ENCODE measurements at regions not wholly inside any gene's neighbourhood (a gene's known extent, or its start where the extent isn't known, plus 50 kb on each side); places are given as distances from the start of the nearest gene placed in this dataset.

- no peak for TF ChIP-seq GATA2 (IDR thresholded peaks at IDR 0.05; ENCODE audit: low read depth, low read length)
- no peak for TF ChIP-seq GATA3 (IDR thresholded peaks at IDR 0.05; ENCODE audit: low read depth, low read length)
These were observed 785.1 kb upstream of the SLITRK6 start for GRCh38 chr13:86584301-86584700.

GRCh38 chr13:86585835-86586234 is 786.6 kb upstream of the SLITRK6 start:
- TF ChIP-seq GATA3 (IDR thresholded peaks at IDR 0.05; ENCODE audit: low read depth, low read length) (no peak), GATA2 (IDR thresholded peaks at IDR 0.05; ENCODE audit: low read depth, low read length) (no peak)

- TF ChIP-seq GATA3 (IDR thresholded peaks at IDR 0.05; ENCODE audit: low read depth, low read length) (no peak), GATA2 (IDR thresholded peaks at IDR 0.05; ENCODE audit: low read depth, low read length) (no peak)
These were observed 792.6 kb upstream of the SLITRK6 start for GRCh38 chr13:86591862-86592261.

- TF ChIP-seq GATA2 (IDR thresholded peaks at IDR 0.05; ENCODE audit: low read depth, low read length), result no peak
- TF ChIP-seq GATA3 (IDR thresholded peaks at IDR 0.05; ENCODE audit: low read depth, low read length), result no peak
These were observed 802.1 kb upstream of the SLITRK6 start for GRCh38 chr13:86601351-86601750.

GRCh38 chr13:86606264-86606663 is 807.0 kb upstream of the SLITRK6 start:
- TF ChIP-seq GATA3 (IDR thresholded peaks at IDR 0.05; ENCODE audit: low read depth, low read length) (no peak), GATA2 (IDR thresholded peaks at IDR 0.05; ENCODE audit: low read depth, low read length) (no peak)

- no peak for TF ChIP-seq GATA3 (IDR thresholded peaks at IDR 0.05; ENCODE audit: low read depth, low read length)
- no peak for TF ChIP-seq GATA2 (IDR thresholded peaks at IDR 0.05; ENCODE audit: low read depth, low read length)
These were observed 809.5 kb upstream of the SLITRK6 start for GRCh38 chr13:86608701-86609100.

GRCh38 chr13:86633346-86633745 is 834.1 kb upstream of the SLITRK6 start:
- TF ChIP-seq GATA3 (IDR thresholded peaks at IDR 0.05; ENCODE audit: low read depth, low read length), result no peak
- TF ChIP-seq GATA2 (IDR thresholded peaks at IDR 0.05; ENCODE audit: low read depth, low read length), result no peak

- no peak for TF ChIP-seq GATA3 (IDR thresholded peaks at IDR 0.05; ENCODE audit: low read depth, low read length)
- no peak for TF ChIP-seq GATA2 (IDR thresholded peaks at IDR 0.05; ENCODE audit: low read depth, low read length)
These were observed 853.8 kb upstream of the SLITRK6 start for GRCh38 chr13:86653009-86653408.

GRCh38 chr13:86655561-86655960 is 856.3 kb upstream of the SLITRK6 start:
- TF ChIP-seq GATA2 (IDR thresholded peaks at IDR 0.05; ENCODE audit: low read depth, low read length) (no peak), GATA3 (IDR thresholded peaks at IDR 0.05; ENCODE audit: low read depth, low read length) (no peak)

GRCh38 chr13:86660090-86660489 is 860.9 kb upstream of the SLITRK6 start:
- no peak for TF ChIP-seq GATA3 (IDR thresholded peaks at IDR 0.05; ENCODE audit: low read depth, low read length)
- TF ChIP-seq GATA2 (IDR thresholded peaks at IDR 0.05; ENCODE audit: low read depth, low read length), result no peak

- TF ChIP-seq GATA3 (IDR thresholded peaks at IDR 0.05; ENCODE audit: low read depth, low read length), result no peak
- no peak for TF ChIP-seq GATA2 (IDR thresholded peaks at IDR 0.05; ENCODE audit: low read depth, low read length)
These were observed 866.6 kb upstream of the SLITRK6 start for GRCh38 chr13:86665842-86666241.

GRCh38 chr13:86673931-86674431 is 874.8 kb upstream of the SLITRK6 start:
- TF ChIP-seq GATA2 (IDR thresholded peaks at IDR 0.05; ENCODE audit: low read depth, low read length) (no peak), GATA3 (IDR thresholded peaks at IDR 0.05; ENCODE audit: low read depth, low read length) (no peak)

- no peak for TF ChIP-seq GATA2 (IDR thresholded peaks at IDR 0.05; ENCODE audit: low read depth, low read length)
- no peak for TF ChIP-seq GATA3 (IDR thresholded peaks at IDR 0.05; ENCODE audit: low read depth, low read length)
These were observed 882.0 kb upstream of the SLITRK6 start for GRCh38 chr13:86681223-86681622.

- TF ChIP-seq GATA3 (IDR thresholded peaks at IDR 0.05; ENCODE audit: low read depth, low read length) (no peak), GATA2 (IDR thresholded peaks at IDR 0.05; ENCODE audit: low read depth, low read length) (no peak)
These were observed 885.2 kb upstream of the SLITRK6 start for GRCh38 chr13:86684402-86684801.

GRCh38 chr13:86689911-86690310 is 890.7 kb upstream of the SLITRK6 start:
- no peak for TF ChIP-seq GATA3 (IDR thresholded peaks at IDR 0.05; ENCODE audit: low read depth, low read length)
- TF ChIP-seq GATA2 (IDR thresholded peaks at IDR 0.05; ENCODE audit: low read depth, low read length), result no peak

GRCh38 chr13:86692291-86692690 is 893.1 kb upstream of the SLITRK6 start:
- TF ChIP-seq GATA2 (IDR thresholded peaks at IDR 0.05; ENCODE audit: low read depth, low read length), result no peak
- TF ChIP-seq GATA3 (IDR thresholded peaks at IDR 0.05; ENCODE audit: low read depth, low read length), result no peak
